Effector memory CD4-positive, alpha-beta T cell (primary cell): ENCODE measurements at regions not wholly inside any gene's neighbourhood (a gene's known extent, or its start where the extent isn't known, plus 50 kb on each side); places are given as distances from the start of the nearest gene placed in this dataset.

Experiments used
- DNase-seq, 3 donors: peaks; one replicate each; pipeline ENCODE4 v3.0.0-alpha.2; 2020
- H3K27ac ChIP-seq: 2 replicates; pipeline ENCODE4 v1.7.0; 2013; ENCODE audit warnings: mild to moderate bottlenecking, low read length, moderate library complexity; ENCODE audit not compliant: insufficient read depth, poor library complexity, severe bottlenecking
- H3K27me3 ChIP-seq: replicated peaks from 2 replicates; pipeline ENCODE4 v1.7.0; 2013; ENCODE audit warnings: mild to moderate bottlenecking, low read length; ENCODE audit not compliant: insufficient read depth, control insufficient read depth, poor library complexity, severe bottlenecking
- H3K36me3 ChIP-seq: 2 replicates; pipeline ENCODE4 v1.7.0; 2013; ENCODE audit warnings: mild to moderate bottlenecking, low read length, moderate library complexity; ENCODE audit not compliant: control insufficient read depth, insufficient read depth
- H3K4me1 ChIP-seq: 2 replicates; pipeline ENCODE4 v1.7.0; 2013; ENCODE audit warnings: low read length, mild to moderate bottlenecking; ENCODE audit not compliant: control insufficient read depth, insufficient read depth, poor library complexity, severe bottlenecking
- H3K4me3 ChIP-seq: 2 replicates; pipeline ENCODE4 v1.7.0; 2013; ENCODE audit warnings: low read length, low read depth, mild to moderate bottlenecking; ENCODE audit not compliant: insufficient read depth, poor library complexity, severe bottlenecking
- H3K9me3 ChIP-seq: 2 replicates; pipeline ENCODE4 v1.7.0; 2013; ENCODE audit warnings: mild to moderate bottlenecking, low read length, moderate library complexity; ENCODE audit not compliant: control insufficient read depth

GRCh38 chr3:40851836-40852235 lies 327.1 kb downstream of the ZNF621 start:
- no peaks in the 10 kb centered on the region for H3K36me3 ChIP-seq
- DNase-seq = no peak
- H3K9me3 ChIP-seq = no peaks in the 10 kb centered on the region
- H3K4me3 ChIP-seq = no peak overlapping the region
- H3K27me3 ChIP-seq = no peaks in the 10 kb centered on the region
- H3K27ac ChIP-seq = no peak overlapping the region
- H3K4me1 ChIP-seq = no peaks in the 10 kb centered on the region

- DNase-seq = no peak
- Histone ChIP-seq H3K27me3 (no peaks in the 10 kb centered on the region), H3K4me3 (no peak overlapping the region), H3K4me1 (no peaks in the 10 kb centered on the region), H3K27ac (no peak overlapping the region), H3K9me3 (no peaks in the 10 kb centered on the region), H3K36me3 (no peaks in the 10 kb centered on the region)
These were observed 328.0 kb downstream of the ZNF621 start for GRCh38 chr3:40852712-40853111.

DNA sequence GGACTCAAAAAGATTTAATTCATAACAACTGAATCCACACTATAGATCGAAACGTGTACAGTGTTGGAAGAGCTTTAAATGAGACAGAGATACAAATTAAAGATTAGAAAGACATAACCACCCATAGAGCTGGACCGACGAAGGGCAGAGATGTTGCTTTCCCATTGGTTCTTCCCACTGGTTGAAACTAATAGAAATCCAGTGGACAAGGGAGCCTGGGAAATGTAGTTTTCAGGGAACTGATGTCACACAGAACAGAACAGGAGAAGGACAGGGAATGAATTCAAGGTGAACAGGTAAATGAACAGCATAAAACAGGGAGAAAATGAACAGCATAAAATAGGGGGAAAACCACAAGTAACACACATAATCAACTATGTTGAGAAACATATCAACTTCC lies 328.7 kb downstream of the ZNF621 start:
- Histone ChIP-seq H3K4me3 (no peak overlapping the region), H3K4me1 (no peaks in the 10 kb centered on the region), H3K36me3 (no peaks in the 10 kb centered on the region), H3K27ac (no peak overlapping the region), H3K27me3 (no peaks in the 10 kb centered on the region), H3K9me3 (no peaks in the 10 kb centered on the region)
- no peak for DNase-seq

DNA sequence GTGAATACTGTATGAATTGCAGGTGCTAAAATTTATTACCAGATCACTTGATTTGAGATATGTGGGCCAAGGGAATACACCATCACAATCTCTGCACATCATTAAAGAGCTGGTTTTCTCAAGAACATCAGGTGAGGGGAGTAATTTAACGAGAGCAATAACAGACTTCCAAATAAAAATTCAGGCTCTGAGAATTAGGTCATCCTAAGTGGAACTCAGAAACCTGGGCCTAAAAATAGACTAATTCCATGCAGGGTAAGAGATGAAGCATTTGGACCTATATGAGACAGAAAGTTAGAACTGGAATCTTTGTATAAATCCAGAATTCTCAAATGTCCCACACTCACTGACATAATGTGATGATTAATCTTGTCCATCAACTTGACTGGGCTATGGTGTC lies 331.1 kb downstream of the ZNF621 start:
- Histone ChIP-seq H3K9me3 (no peaks in the 10 kb centered on the region), H3K27ac (no peak overlapping the region), H3K36me3 (no peaks in the 10 kb centered on the region), H3K27me3 (no peaks in the 10 kb centered on the region), H3K4me1 (no peaks in the 10 kb centered on the region), H3K4me3 (no peak overlapping the region)
- DNase-seq = no peak

- Histone ChIP-seq H3K27ac (no peak overlapping the region), H3K36me3 (no peaks in the 10 kb centered on the region), H3K27me3 (no peaks in the 10 kb centered on the region), H3K4me3 (no peak overlapping the region), H3K4me1 (no peaks in the 10 kb centered on the region), H3K9me3 (no peaks in the 10 kb centered on the region)
- no peak for DNase-seq
These were observed 333.8 kb downstream of the ZNF621 start for GRCh38 chr3:40858364-40859115.

- H3K4me3 ChIP-seq = no peak overlapping the region
- no peak overlapping the region for H3K27ac ChIP-seq
- no peaks in the 10 kb centered on the region for H3K27me3 ChIP-seq
- no peaks in the 10 kb centered on the region for H3K4me1 ChIP-seq
- no peak for DNase-seq
- H3K9me3 ChIP-seq = no peaks in the 10 kb centered on the region
- no peaks in the 10 kb centered on the region for H3K36me3 ChIP-seq
These were observed 336.4 kb upstream of the CTNNB1 start for GRCh38 chr3:40862946-40863345.

- Histone ChIP-seq H3K27me3 (no peaks in the 10 kb centered on the region), H3K9me3 (no peaks in the 10 kb centered on the region)
- DNase-seq = no peak
These were observed 335.0 kb upstream of the CTNNB1 start for GRCh38 chr3:40864146-40864782.

DNA sequence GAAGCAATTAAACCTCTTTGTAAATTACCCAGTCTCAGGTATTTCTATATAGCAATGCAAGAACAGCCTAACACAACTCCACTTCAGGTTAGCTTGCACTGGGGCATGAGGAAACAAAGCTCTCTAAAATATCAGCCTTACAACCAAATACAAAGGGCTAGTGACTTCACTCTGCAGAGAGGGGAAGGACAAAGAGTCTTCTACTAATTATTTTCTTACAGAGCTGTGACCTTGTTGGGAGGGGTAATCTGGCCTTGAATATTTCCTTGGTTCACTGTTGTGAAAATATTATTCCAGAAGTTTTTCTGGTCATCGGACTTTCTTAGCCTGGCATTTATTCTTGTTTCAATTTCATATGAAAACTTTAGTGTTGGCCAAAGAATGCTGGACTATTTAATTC lies 334.4 kb upstream of the CTNNB1 start:
- H3K27me3 ChIP-seq = no peaks in the 10 kb centered on the region
- no peaks in the 10 kb centered on the region for H3K36me3 ChIP-seq
- no peak for DNase-seq
- H3K27ac ChIP-seq = no peak overlapping the region
- H3K9me3 ChIP-seq = no peaks in the 10 kb centered on the region
- no peaks in the 10 kb centered on the region for H3K4me1 ChIP-seq
- no peak overlapping the region for H3K4me3 ChIP-seq

More at GRCh38 chr3:40864146-40864782, 335.0 kb upstream of the CTNNB1 start:
- H3K27ac ChIP-seq = no peak overlapping the region
- H3K36me3 ChIP-seq = no peaks in the 10 kb centered on the region
- H3K4me3 ChIP-seq = no peak overlapping the region
- H3K4me1 ChIP-seq = no peaks in the 10 kb centered on the region

DNA sequence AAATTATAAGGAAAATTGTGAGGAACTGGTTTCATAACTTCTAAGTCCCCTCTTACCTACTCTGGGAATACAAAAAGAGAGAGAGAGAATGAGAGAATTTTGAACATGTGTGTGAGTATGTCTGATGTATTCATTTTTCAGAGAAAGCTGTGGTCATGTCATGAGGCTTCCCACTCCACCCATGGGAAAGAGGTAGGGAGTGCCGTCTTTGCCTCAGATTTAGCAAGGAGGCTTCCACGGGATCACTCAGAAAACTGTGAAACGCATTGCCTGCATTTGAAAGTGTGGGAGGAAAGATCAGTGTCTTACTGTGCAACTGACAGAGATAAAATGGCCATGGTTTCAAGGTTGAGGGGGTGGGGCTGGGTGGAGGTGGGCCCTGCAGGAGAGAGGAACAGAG lies 331.5 kb upstream of the CTNNB1 start:
- DNase-seq = no peak
- no peaks in the 10 kb centered on the region for H3K4me1 ChIP-seq
- H3K27me3 ChIP-seq = no peaks in the 10 kb centered on the region
- no peak overlapping the region for H3K27ac ChIP-seq
- H3K9me3 ChIP-seq = no peaks in the 10 kb centered on the region
- H3K4me3 ChIP-seq = no peak overlapping the region
- H3K36me3 ChIP-seq = no peaks in the 10 kb centered on the region

GRCh38 chr3:40869013-40869412 lies 330.3 kb upstream of the CTNNB1 start:
- H3K27ac ChIP-seq = no peak overlapping the region
- H3K4me1 ChIP-seq = no peaks in the 10 kb centered on the region
- H3K27me3 ChIP-seq = no peaks in the 10 kb centered on the region
- no peaks in the 10 kb centered on the region for H3K9me3 ChIP-seq
- no peaks in the 10 kb centered on the region for H3K36me3 ChIP-seq
- no peak for DNase-seq
- H3K4me3 ChIP-seq = no peak overlapping the region
